ENCODE measurements at regions not wholly inside any gene's neighbourhood (a gene's known extent, or its start where the extent isn't known, plus 50 kb on each side); places are given as distances from the start of the nearest gene placed in this dataset.

DNA sequence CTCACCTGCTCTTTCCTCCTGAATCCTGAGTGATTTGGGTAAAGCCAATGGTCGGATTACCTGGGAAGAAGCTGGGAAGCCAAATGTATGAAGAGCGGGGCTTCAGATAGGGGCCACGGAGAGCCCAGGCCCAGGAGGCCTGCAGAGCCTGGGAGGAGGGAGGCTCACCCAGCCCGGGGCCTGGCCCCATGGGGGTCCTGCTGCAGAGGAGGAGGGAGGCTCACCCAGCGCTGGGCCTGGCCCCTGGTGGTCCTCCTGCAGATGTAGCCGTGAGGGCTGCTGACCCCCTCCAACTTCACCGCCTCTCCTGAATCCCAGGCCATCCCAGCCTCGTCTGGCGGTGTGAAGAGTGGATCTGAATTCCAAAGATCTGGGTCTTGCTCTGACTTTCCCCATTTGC lies 368.4 kb downstream of the THBS2 start:
- H3K9me3 ChIP-seq, result no peaks in the 10 kb centered on the region
- no peak overlapping the region for H3K4me3 ChIP-seq (ENCODE audit: low read depth in 2 of 2, low read length in 1 of 2)
- WGBS (ENCODE audit: low lambda C conversion rate), result 62% methylated on average over 5 of the region's 9 CpGs
- TF ChIP-seq TAF1 (IDR thresholded peaks at IDR 0.05; ENCODE audit: borderline replicate concordance, low read depth, low read length) (no peak), RAD21 (IDR thresholded peaks at IDR 0.05; ENCODE audit: low read length) (no peak), MXI1 (IDR thresholded peaks at IDR 0.05; ENCODE audit: low read depth, low read length) (no peak)
- H3K36me3 ChIP-seq (replicated peaks in 1 of 2; ENCODE audit: control insufficient read depth in 1 of 2, insufficient read depth in 2 of 2, low read length in 1 of 2), result no peaks in the 10 kb centered on the region
- no peak overlapping the region for H3K4me2 ChIP-seq
- no peaks in the 10 kb centered on the region for H3K79me2 ChIP-seq (ENCODE audit: insufficient read depth)
- ChIA-PET POLR2A (no interaction called here), CTCF (interaction anchor here (0.7 to 2.5 kb wide), 5 partner anchors 269 to 552 kb away, joined by 3 to 9 read pairs (median 4); no protein-coding TSS in a partner anchor)
- no peak overlapping the region for H3K27ac ChIP-seq (ENCODE audit: low read depth in 2 of 2, low read length in 1 of 2)
- H3K4me1 ChIP-seq (ENCODE audit: control insufficient read depth in 1 of 2, insufficient read depth in 2 of 2, low read depth in 1 of 2, low read length in 1 of 2), result peaks cover 0 to 3% of the 10 kb centered on the region in 2 experiments; a peak in 1 of 4 replicates
- DNase-seq, result no peak
- no peaks in the 10 kb centered on the region for H3K27me3 ChIP-seq (ENCODE audit: insufficient read depth)
- H3F3A ChIP-seq (replicated peaks; ENCODE audit: insufficient read depth), result no peaks in the 10 kb centered on the region
- H2AFZ ChIP-seq (ENCODE audit: low read depth), result no peak overlapping the region
- H3K9ac ChIP-seq, result no peak overlapping the region
- H4K20me1 ChIP-seq (ENCODE audit: insufficient read depth), result no peaks in the 10 kb centered on the region
- no peaks in the 10 kb centered on the region for H3K9me2 ChIP-seq

GRCh38 chr6:168884646-168885086 lies 369.0 kb downstream of the THBS2 start:
- Histone ChIP-seq H3K4me1 (ENCODE audit: control insufficient read depth in 1 of 2, insufficient read depth in 2 of 2, low read depth in 1 of 2, low read length in 1 of 2) (peaks cover 0 to 3% of the 10 kb centered on the region in 2 experiments; a peak in 1 of 4 replicates), H3K79me2 (ENCODE audit: insufficient read depth) (no peaks in the 10 kb centered on the region), H2AFZ (ENCODE audit: low read depth) (no peak overlapping the region; the same call in 1 of the 2 replicates), H3K36me3 (replicated peaks in 1 of 2; ENCODE audit: control insufficient read depth in 1 of 2, insufficient read depth in 2 of 2, low read length in 1 of 2) (no peaks in the 10 kb centered on the region), H3K9me2 (no peaks in the 10 kb centered on the region), H3K4me2 (no peak overlapping the region), H3K4me3 (ENCODE audit: low read depth in 2 of 2, low read length in 1 of 2) (peak overlapping the region in 1 of 2 experiments; percentile 35; a peak in 1 of 4 replicates), H3F3A (replicated peaks; ENCODE audit: insufficient read depth) (no peaks in the 10 kb centered on the region), H3K27ac (ENCODE audit: low read depth in 2 of 2, low read length in 1 of 2) (no peak overlapping the region), H3K9ac (no peak overlapping the region), H3K9me3 (no peaks in the 10 kb centered on the region), H4K20me1 (ENCODE audit: insufficient read depth) (no peaks in the 10 kb centered on the region), H3K27me3 (ENCODE audit: insufficient read depth) (no peaks in the 10 kb centered on the region)
- WGBS (ENCODE audit: low lambda C conversion rate), result 26% methylated on average over 9 of the region's 37 CpGs
- CTCF ChIA-PET, result interaction anchor here (1.2 to 2.5 kb wide), 4 partner anchors 268 to 552 kb away, joined by 3 to 9 read pairs (median 4); no protein-coding TSS in a partner anchor
- POLR2A ChIA-PET, result no interaction called here
- peak; percentile 95 for DNase-seq
- TF ChIP-seq TAF1 (IDR thresholded peaks at IDR 0.05; ENCODE audit: borderline replicate concordance, low read depth, low read length) (no peak), CTCF (IDR thresholded peaks at IDR 0.05) (peak; percentile 60), IRF3 (IDR thresholded peaks at IDR 0.05; ENCODE audit: low read depth, low read length) (no peak), ELF1 (IDR thresholded peaks at IDR 0.05) (no peak), RXRA (IDR thresholded peaks at IDR 0.05; ENCODE audit: borderline replicate concordance, low read depth) (no peak), MXI1 (IDR thresholded peaks at IDR 0.05; ENCODE audit: low read depth, low read length) (no peak), JUND (IDR thresholded peaks at IDR 0.05) (no peak), GATA2 (CRISPR knock-in tag; IDR thresholded peaks at IDR 0.05) (no peak), FOXM1 (IDR thresholded peaks at IDR 0.05; ENCODE audit: low read depth) (no peak), SMC3 (IDR thresholded peaks at IDR 0.05; ENCODE audit: low read depth, low read length) (peak; percentile 83), EP300 (IDR thresholded peaks at IDR 0.05; ENCODE audit: borderline replicate concordance in 1 of 2, low read depth in 1 of 2, low read length in 1 of 2) (no peak), MEF2A (IDR thresholded peaks at IDR 0.05; ENCODE audit: borderline replicate concordance, low read depth) (no peak), CHD2 (IDR thresholded peaks at IDR 0.05; ENCODE audit: low read length, partially characterized antibody) (peak; percentile 20), SIN3A (IDR thresholded peaks at IDR 0.05; ENCODE audit: borderline replicate concordance, low read depth, low read length) (no peak), TEAD4 (IDR thresholded peaks at IDR 0.05; ENCODE audit: borderline replicate concordance, insufficient read depth) (no peak), EZH2phosphoT487 (IDR thresholded peaks at IDR 0.05; ENCODE audit: borderline replicate concordance, low read depth) (no peak), PBX3 (IDR thresholded peaks at IDR 0.05) (no peak), RAD21 (IDR thresholded peaks at IDR 0.05; ENCODE audit: low read length) (peak; percentile 88), GABPA (IDR thresholded peaks at IDR 0.05; ENCODE audit: low read depth) (no peak)
- TF ChIP-seq, protein P1, sequence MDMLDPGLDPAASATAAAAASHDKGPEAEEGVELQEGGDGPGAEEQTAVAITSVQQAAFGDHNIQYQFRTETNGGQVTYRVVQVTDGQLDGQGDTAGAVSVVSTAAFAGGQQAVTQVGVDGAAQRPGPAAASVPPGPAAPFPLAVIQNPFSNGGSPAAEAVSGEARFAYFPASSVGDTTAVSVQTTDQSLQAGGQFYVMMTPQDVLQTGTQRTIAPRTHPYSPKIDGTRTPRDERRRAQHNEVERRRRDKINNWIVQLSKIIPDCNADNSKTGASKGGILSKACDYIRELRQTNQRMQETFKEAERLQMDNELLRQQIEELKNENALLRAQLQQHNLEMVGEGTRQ (IDR thresholded peaks at IDR 0.05; ENCODE audit: borderline replicate concordance, low read depth, low read length), result no peak
